ENCODE measurements at regions not wholly inside any gene's neighbourhood (a gene's known extent, or its start where the extent isn't known, plus 50 kb on each side); places are given as distances from the start of the nearest gene placed in this dataset.

GRCh38 chr1:93768380-93768863 is 86.8 kb upstream of the BCAR3 start:
- Histone ChIP-seq H3K4me3 (IDR thresholded peaks at IDR 0.05; ENCODE audit: insufficient read depth, low read depth, low read length) (no peak overlapping the region), H4K20me1 (ENCODE audit: insufficient read depth) (no peaks in the 10 kb centered on the region), H3K9ac (no peak overlapping the region), H3K79me2 (ENCODE audit: insufficient read depth, low read depth) (no peaks in the 10 kb centered on the region), H3K4me1 (ENCODE audit: low read depth, poor library complexity, severe bottlenecking) (no peaks in the 10 kb centered on the region), H3K27ac (no peak overlapping the region), H3K27me3 (ENCODE audit: insufficient read depth, low read depth) (no peaks in the 10 kb centered on the region), H3K4me2 (no peak overlapping the region), H2AFZ (ENCODE audit: low read depth) (no peak overlapping the region), H3K36me3 (ENCODE audit: insufficient read depth) (no peaks in the 10 kb centered on the region)
- TF ChIP-seq CTCF (conservative IDR thresholded peaks at IDR 0.05; ENCODE audit: low read depth, low read length) = no peak

- H3K27ac ChIP-seq = no peak overlapping the region
- H3K4me1 ChIP-seq (ENCODE audit: low read depth, poor library complexity, severe bottlenecking) = no peaks in the 10 kb centered on the region
- no peak overlapping the region for H3K4me2 ChIP-seq
- TF ChIP-seq CTCF (conservative IDR thresholded peaks at IDR 0.05; ENCODE audit: low read depth, low read length) = no peak
- H4K20me1 ChIP-seq (ENCODE audit: insufficient read depth) = no peaks in the 10 kb centered on the region
- no peaks in the 10 kb centered on the region for H3K36me3 ChIP-seq (ENCODE audit: insufficient read depth)
- H3K79me2 ChIP-seq (ENCODE audit: insufficient read depth, low read depth) = no peaks in the 10 kb centered on the region
- H2AFZ ChIP-seq (ENCODE audit: low read depth) = no peak overlapping the region
- H3K4me3 ChIP-seq (IDR thresholded peaks at IDR 0.05; ENCODE audit: insufficient read depth, low read depth, low read length) = no peak overlapping the region
- H3K27me3 ChIP-seq (ENCODE audit: insufficient read depth, low read depth) = no peaks in the 10 kb centered on the region
- H3K9ac ChIP-seq = no peak overlapping the region
These were observed 84.8 kb upstream of the BCAR3 start for GRCh38 chr1:93766451-93766850.

- H3K36me3 ChIP-seq (ENCODE audit: insufficient read depth) = no peaks in the 10 kb centered on the region
- H4K20me1 ChIP-seq (ENCODE audit: insufficient read depth) = no peaks in the 10 kb centered on the region
- H3K9ac ChIP-seq = no peak overlapping the region
- H3K79me2 ChIP-seq (ENCODE audit: insufficient read depth, low read depth) = no peaks in the 10 kb centered on the region
- no peak for TF ChIP-seq CTCF (conservative IDR thresholded peaks at IDR 0.05; ENCODE audit: low read depth, low read length)
- no peak overlapping the region for H2AFZ ChIP-seq (ENCODE audit: low read depth)
- no peaks in the 10 kb centered on the region for H3K27me3 ChIP-seq (ENCODE audit: insufficient read depth, low read depth)
- H3K4me3 ChIP-seq (IDR thresholded peaks at IDR 0.05; ENCODE audit: insufficient read depth, low read depth, low read length) = no peak overlapping the region
- H3K27ac ChIP-seq = no peak overlapping the region
- no peak overlapping the region for H3K4me2 ChIP-seq
- no peaks in the 10 kb centered on the region for H3K4me1 ChIP-seq (ENCODE audit: low read depth, poor library complexity, severe bottlenecking)
These were observed 83.5 kb upstream of the BCAR3 start for GRCh38 chr1:93765099-93765498.

GRCh38 chr1:93764366-93764750 is 82.7 kb upstream of the BCAR3 start:
- H3K4me3 ChIP-seq (IDR thresholded peaks at IDR 0.05; ENCODE audit: insufficient read depth, low read depth, low read length) = no peak overlapping the region
- no peak for TF ChIP-seq CTCF (conservative IDR thresholded peaks at IDR 0.05; ENCODE audit: low read depth, low read length)
- no peaks in the 10 kb centered on the region for H3K79me2 ChIP-seq (ENCODE audit: insufficient read depth, low read depth)
- H3K9ac ChIP-seq = no peak overlapping the region
- H3K36me3 ChIP-seq (ENCODE audit: insufficient read depth) = no peaks in the 10 kb centered on the region
- H3K4me1 ChIP-seq (ENCODE audit: low read depth, poor library complexity, severe bottlenecking) = no peaks in the 10 kb centered on the region
- no peaks in the 10 kb centered on the region for H3K27me3 ChIP-seq (ENCODE audit: insufficient read depth, low read depth)
- no peak overlapping the region for H3K4me2 ChIP-seq
- no peak overlapping the region for H3K27ac ChIP-seq
- H2AFZ ChIP-seq (ENCODE audit: low read depth) = no peak overlapping the region
- no peaks in the 10 kb centered on the region for H4K20me1 ChIP-seq (ENCODE audit: insufficient read depth)

All from KMS-11 (cell line).